PC-9 (cell line): ENCODE measurements at regions not wholly inside any gene's neighbourhood (a gene's known extent, or its start where the extent isn't known, plus 50 kb on each side); places are given as distances from the start of the nearest gene placed in this dataset.

Experiments used
- BruUV-seq: library from RNA; stranded (reverse); fragments of 400-500 nt; replicated peaks from 2 replicates; lab custom pipeline; 2021; lab: Mats Ljungman, UMichigan
- CTCF ChIA-PET: fragments of 300-600 bp; sonication (Branson Sonifier 250); formaldehyde crosslinking; loops from one replicate; lab custom pipeline; 2022; ENCODE audit warnings: antibody characterized with exemption; lab: Charles Lee
- POLR2A ChIA-PET: fragments of 300-600 bp; sonication (Branson Sonifier 250); formaldehyde crosslinking; loops from one replicate; lab custom pipeline; 2022; ENCODE audit warnings: antibody characterized with exemption; ENCODE audit not compliant: unreplicated experiment; lab: Charles Lee
- DNase-seq, 2 experiments: peaks; one replicate each; pipeline versions ENCODE4 v3.0.0 to v3.0.0-alpha.2; 2015 to 2022; ENCODE audit warnings: mixed read lengths in 1 of 2
- H2AFZ ChIP-seq: fragments of 200-600 bp; sonication (generic); 2 replicates; pipeline ENCODE4 v1.8.1; 2017; ENCODE audit warnings: antibody characterized with exemption
- H3F3A ChIP-seq: fragments of 200-600 bp; sonication (generic); 2 replicates; pipeline ENCODE4 v1.8.1; 2017; ENCODE audit warnings: antibody characterized with exemption, mild to moderate bottlenecking, low read depth; ENCODE audit not compliant: insufficient read depth
- H3K27ac ChIP-seq: fragments of 200-600 bp; sonication (generic); 2 replicates; pipeline ENCODE4 v1.6.1; 2016; ENCODE audit warnings: mixed run types
- H3K27me3 ChIP-seq: fragments of 200-600 bp; sonication (generic); 2 replicates; pipeline ENCODE4 v1.6.1; 2016; ENCODE audit warnings: low read depth, mixed run types; ENCODE audit not compliant: insufficient read depth
- H3K36me3 ChIP-seq: fragments of 200-600 bp; sonication (generic); 2 replicates; pipeline ENCODE4 v1.6.1; 2016; ENCODE audit warnings: low read depth, mixed run types
- H3K4me1 ChIP-seq: fragments of 200-600 bp; sonication (generic); replicated peaks from 2 replicates; pipeline ENCODE4 v1.6.1; 2016; ENCODE audit warnings: mixed run types; ENCODE audit not compliant: insufficient read depth
- H3K4me2 ChIP-seq: fragments of 200-600 bp; sonication (generic); 2 replicates; pipeline ENCODE4 v1.6.1; 2017; ENCODE audit warnings: mixed run types
- H3K4me3 ChIP-seq: fragments of 200-600 bp; sonication (generic); 2 replicates; pipeline ENCODE4 v1.6.1; 2016; ENCODE audit warnings: mixed run types
- H3K79me2 ChIP-seq: fragments of 200-600 bp; sonication (generic); 2 replicates; pipeline ENCODE4 v1.6.1; 2017; ENCODE audit warnings: low read depth, mixed run types
- H3K9me2 ChIP-seq: fragments of 200-600 bp; sonication (generic); 2 replicates; pipeline ENCODE4 v1.8.1; 2017; ENCODE audit warnings: mild to moderate bottlenecking; ENCODE audit not compliant: insufficient read depth
- H3K9me3 ChIP-seq: fragments of 200-600 bp; sonication (generic); 2 replicates; pipeline ENCODE4 v1.8.1; 2016; ENCODE audit warnings: low read depth; ENCODE audit not compliant: insufficient read depth
- H4K20me1 ChIP-seq: fragments of 200-600 bp; sonication (generic); 2 replicates; pipeline ENCODE4 v1.8.1; 2017; ENCODE audit not compliant: insufficient read depth
- EZH2 ChIP-seq: fragments of 200-600 bp; sonication (generic); IDR thresholded peaks from 2 replicates; pipeline ENCODE4 v1.8.0; 2017; ENCODE audit warnings: antibody characterized with exemption, low read depth
- intact Hi-C: fragments of 100-400 bp; cut with micrococcal nuclease; formaldehyde crosslinking; loops from one replicate; pipeline ENCODE4 v1.10.0; 2022; ENCODE audit not compliant: unreplicated experiment
- TF ChIP-seq, protein P1 (sequence below): fragments of 200-600 bp; sonication (generic); conservative IDR thresholded peaks from 2 replicates; pipeline ENCODE4 v1.6.1; 2017; ENCODE audit warnings: mixed run types, antibody characterized with exemption, mild to moderate bottlenecking, moderate library complexity

DNA sequence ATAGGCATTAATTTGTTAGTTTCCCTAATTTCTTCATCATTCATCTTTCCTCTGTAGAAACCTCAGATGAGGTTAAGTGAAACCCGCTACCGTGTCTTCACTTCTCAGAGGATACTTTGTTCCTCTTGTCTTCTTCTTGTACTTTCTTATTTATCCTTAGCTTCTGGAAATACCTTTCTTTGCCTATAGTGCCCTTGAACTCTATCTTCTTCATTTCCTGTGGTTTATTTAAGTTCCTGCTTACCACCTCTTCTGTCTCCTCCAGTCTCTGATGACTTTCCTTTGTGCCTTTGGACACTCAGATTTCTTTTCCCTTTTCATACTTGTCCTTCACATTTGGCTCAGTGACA lies 159.6 kb upstream of the LEF1 start:
- ChIA-PET CTCF (no interaction called here), POLR2A (no interaction called here)
- Histone ChIP-seq H3K4me1 (no peaks in the 10 kb centered on the region), H2AFZ (no peak overlapping the region), H3K36me3 (no peaks in the 10 kb centered on the region), H3K4me2 (no peak overlapping the region), H3K27me3 (no peaks in the 10 kb centered on the region), H3K27ac (no peak overlapping the region), H3F3A (no peaks in the 10 kb centered on the region), H3K9me2 (no peaks in the 10 kb centered on the region), H3K4me3 (no peak overlapping the region), H4K20me1 (no peaks in the 10 kb centered on the region), H3K79me2 (no peaks in the 10 kb centered on the region), H3K9me3 (no peaks in the 10 kb centered on the region)
- DNase-seq = no peak
- TF ChIP-seq, protein P1, sequence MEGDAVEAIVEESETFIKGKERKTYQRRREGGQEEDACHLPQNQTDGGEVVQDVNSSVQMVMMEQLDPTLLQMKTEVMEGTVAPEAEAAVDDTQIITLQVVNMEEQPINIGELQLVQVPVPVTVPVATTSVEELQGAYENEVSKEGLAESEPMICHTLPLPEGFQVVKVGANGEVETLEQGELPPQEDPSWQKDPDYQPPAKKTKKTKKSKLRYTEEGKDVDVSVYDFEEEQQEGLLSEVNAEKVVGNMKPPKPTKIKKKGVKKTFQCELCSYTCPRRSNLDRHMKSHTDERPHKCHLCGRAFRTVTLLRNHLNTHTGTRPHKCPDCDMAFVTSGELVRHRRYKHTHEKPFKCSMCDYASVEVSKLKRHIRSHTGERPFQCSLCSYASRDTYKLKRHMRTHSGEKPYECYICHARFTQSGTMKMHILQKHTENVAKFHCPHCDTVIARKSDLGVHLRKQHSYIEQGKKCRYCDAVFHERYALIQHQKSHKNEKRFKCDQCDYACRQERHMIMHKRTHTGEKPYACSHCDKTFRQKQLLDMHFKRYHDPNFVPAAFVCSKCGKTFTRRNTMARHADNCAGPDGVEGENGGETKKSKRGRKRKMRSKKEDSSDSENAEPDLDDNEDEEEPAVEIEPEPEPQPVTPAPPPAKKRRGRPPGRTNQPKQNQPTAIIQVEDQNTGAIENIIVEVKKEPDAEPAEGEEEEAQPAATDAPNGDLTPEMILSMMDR = no peak
- TF ChIP-seq EZH2 = no peak
- BruUV-seq = no TSS peak
- intact Hi-C loops = no loop called here

DNA sequence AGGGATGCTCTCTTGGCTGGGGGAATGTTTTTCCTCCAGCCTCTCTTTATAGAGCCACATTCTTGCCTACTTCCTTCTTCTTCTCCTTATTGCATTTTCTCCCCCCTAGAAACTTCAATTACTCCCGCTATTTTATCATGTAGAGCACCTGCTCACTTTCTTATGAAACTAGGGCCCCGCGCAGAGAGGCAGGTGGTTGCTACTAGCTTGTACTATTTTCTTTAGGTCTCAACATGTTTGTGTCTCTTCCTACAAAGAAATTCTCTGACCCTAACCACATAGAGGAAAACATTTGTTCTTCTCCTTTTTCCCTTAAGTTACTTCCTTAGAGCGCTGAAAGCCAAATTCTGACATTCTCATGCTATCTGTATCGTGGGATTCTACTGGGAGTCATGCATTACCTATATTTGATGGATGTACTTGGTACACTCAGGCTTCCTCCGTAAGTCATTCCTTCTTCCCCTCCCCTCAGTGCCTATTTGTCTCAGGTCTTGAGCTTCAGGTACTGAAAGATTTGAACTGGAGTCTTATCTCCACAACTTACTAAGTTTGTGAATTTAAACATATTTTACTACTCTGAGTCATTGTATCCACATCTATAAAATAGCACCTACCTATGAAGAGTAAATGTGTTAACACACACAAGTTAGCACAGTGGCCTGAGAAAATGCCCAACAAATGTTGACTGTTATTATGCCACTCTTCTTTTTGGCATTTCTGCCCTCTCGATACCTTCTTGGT lies 159.1 kb upstream of the LEF1 start:
- TF ChIP-seq, protein P1 = no peak
- TF ChIP-seq EZH2 = no peak
- ChIA-PET POLR2A (no interaction called here), CTCF (no interaction called here)
- H3K4me1 ChIP-seq = no peaks in the 10 kb centered on the region
- no peaks in the 10 kb centered on the region for H3K9me2 ChIP-seq
- DNase-seq = no peak
- H3K79me2 ChIP-seq = no peaks in the 10 kb centered on the region
- no peaks in the 10 kb centered on the region for H3K27me3 ChIP-seq
- H3F3A ChIP-seq = no peaks in the 10 kb centered on the region
- no peaks in the 10 kb centered on the region for H3K36me3 ChIP-seq
- intact Hi-C loops = no loop called here
- no peaks in the 10 kb centered on the region for H3K9me3 ChIP-seq
- no peak overlapping the region for H2AFZ ChIP-seq
- BruUV-seq = no TSS peak
- no peak overlapping the region for H3K27ac ChIP-seq
- H3K4me3 ChIP-seq = no peak overlapping the region
- H3K4me2 ChIP-seq = no peak overlapping the region
- H4K20me1 ChIP-seq = no peaks in the 10 kb centered on the region

DNA sequence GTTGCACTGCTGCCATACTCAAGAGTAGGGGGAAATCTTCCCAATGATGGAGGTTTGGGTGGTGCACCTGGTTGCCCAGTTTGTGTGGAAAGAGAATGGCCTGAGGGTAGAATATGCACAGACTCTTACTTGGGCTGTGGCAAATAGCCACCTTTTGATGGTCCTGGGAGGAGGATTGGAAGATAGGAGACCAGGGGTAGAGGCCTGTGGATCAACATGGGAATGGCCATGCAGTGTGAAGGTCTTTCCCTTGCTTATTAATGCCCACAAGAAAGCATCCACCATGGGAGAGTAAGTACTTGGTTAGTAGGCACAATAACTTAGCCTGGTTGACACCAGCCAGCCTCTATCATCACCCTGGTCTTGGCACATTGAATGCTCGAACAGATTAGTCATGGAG lies 156.8 kb upstream of the LEF1 start:
- no peaks in the 10 kb centered on the region for H3K27me3 ChIP-seq
- H3K79me2 ChIP-seq = no peaks in the 10 kb centered on the region
- H3F3A ChIP-seq = no peaks in the 10 kb centered on the region
- POLR2A ChIA-PET = no interaction called here
- TF ChIP-seq, protein P1 = no peak
- TF ChIP-seq EZH2 = no peak
- no peaks in the 10 kb centered on the region for H3K4me1 ChIP-seq
- no peak for DNase-seq
- intact Hi-C loops = no loop called here
- no peak overlapping the region for H2AFZ ChIP-seq
- BruUV-seq = no TSS peak
- no peaks in the 10 kb centered on the region for H3K9me2 ChIP-seq
- no peaks in the 10 kb centered on the region for H4K20me1 ChIP-seq
- no peak overlapping the region for H3K4me3 ChIP-seq
- no peak overlapping the region for H3K4me2 ChIP-seq
- CTCF ChIA-PET = no interaction called here
- no peaks in the 10 kb centered on the region for H3K9me3 ChIP-seq
- H3K27ac ChIP-seq = no peak overlapping the region
- H3K36me3 ChIP-seq = no peaks in the 10 kb centered on the region
